HG03442 (cell line): ENCODE measurements at regions not wholly inside any gene's neighbourhood (a gene's known extent, or its start where the extent isn't known, plus 50 kb on each side); places are given as distances from the start of the nearest gene placed in this dataset.
"Not testable (repeated sequence)": the region's sequence is repeated elsewhere in the genome, so short reads cannot be mapped to it uniquely, and the experiment has no call there.

Source experiments
- ATAC-seq: cut with Tn5 transposase; IDR thresholded peaks from one replicate; pipeline ENCODE4 v1.9.1; 2021; ENCODE audit warnings: mild to moderate bottlenecking, moderate library complexity; ENCODE audit not compliant: unreplicated experiment

- ATAC-seq: not testable (repeated sequence)
Measured at GRCh38 chr6:127406722-127407121, 52.5 kb downstream of the KIAA0408 start.

DNA sequence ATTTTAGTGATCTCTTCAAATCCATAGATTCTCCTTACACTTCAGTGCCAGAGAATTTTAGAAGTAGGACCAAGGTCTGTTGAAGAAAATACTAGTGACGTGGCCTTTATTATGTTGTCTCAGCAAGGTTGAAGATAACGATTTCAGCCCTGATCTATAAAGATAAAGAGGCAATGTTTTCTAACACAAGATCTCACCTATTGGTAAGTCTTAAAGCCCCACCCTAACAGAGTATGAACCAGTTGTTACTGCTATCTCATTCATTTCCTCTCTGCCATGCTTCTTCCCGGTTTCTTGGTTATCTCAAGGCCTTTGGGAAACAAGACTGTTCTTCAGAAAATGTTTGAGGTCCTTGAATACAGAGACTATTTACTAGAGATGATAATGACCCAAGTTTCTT, 53.1 kb downstream of the KIAA0408 start:
- no peak for ATAC-seq

- no peak for ATAC-seq
Measured at GRCh38 chr6:127404594-127405178, 54.5 kb downstream of the KIAA0408 start.

DNA sequence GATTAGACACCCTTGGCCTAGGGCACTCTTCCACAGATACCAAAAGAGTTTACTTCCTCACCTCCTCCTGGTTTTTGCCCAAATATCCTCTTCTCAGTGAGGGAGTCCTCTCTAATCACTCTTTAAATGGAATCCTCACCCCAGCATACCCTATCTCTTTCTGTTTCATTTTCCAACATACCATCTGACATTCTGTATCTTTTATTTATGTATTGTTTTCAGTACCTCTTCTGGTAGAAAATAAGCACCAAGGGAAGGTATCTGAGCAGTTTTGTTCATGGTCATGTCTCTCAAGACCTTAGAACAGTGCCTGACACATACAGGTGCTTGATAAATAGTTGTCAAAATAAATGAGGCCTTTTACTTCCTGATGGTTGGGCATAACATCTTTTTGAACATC, 55.1 kb downstream of the KIAA0408 start:
- ATAC-seq: peak; percentile 51

- ATAC-seq: peak; percentile 84
Measured at GRCh38 chr6:127403636-127404035, 55.6 kb downstream of the KIAA0408 start.

- ATAC-seq: peak; percentile 50
Measured at GRCh38 chr6:127402890-127403617, 56.1 kb downstream of the KIAA0408 start.

- no peak for ATAC-seq
Measured at GRCh38 chr6:127397729-127398630, 54.6 kb upstream of the ECHDC1 start.

GRCh38 chr6:127397171-127397597, 53.8 kb upstream of the ECHDC1 start:
- not testable (repeated sequence) for ATAC-seq
